Pancreas (tissue), 10 donors: ENCODE measurements at regions not wholly inside any gene's neighbourhood (a gene's known extent, or its start where the extent isn't known, plus 50 kb on each side); places are given as distances from the start of the nearest gene placed in this dataset.

Experiments used
- ATAC-seq, 4 donors: fragments of 200-7000 bp; cut with Tn5 transposase; one replicate each; pipeline versions ENCODE4 v1.8.0 to v1.9.1; 2020; ENCODE audit warnings: mild to moderate bottlenecking in 4 of 4, moderate library complexity in 4 of 4
- DNase-seq, 6 donors: peaks; one replicate each; pipeline ENCODE4 v3.0.0-alpha.2; 2020
- FAIRE-seq: peaks from 2 replicates; lab custom pipeline; 2012; peaks lifted over from hg19 to GRCh38; lab: Jason Lieb, UNC
- H3K27ac ChIP-seq, 4 donors: fragments of 200-600 bp; sonication (generic); 1 replicate in 3 of 4; 2 replicates in 1 of 4; pipeline versions ENCODE4 v1.5.0 to v1.8.0; 2020
- H3K27me3 ChIP-seq, 4 donors: fragments of 200-600 bp; one replicate each; pipeline ENCODE4 v1.8.0; 2021
- H3K36me3 ChIP-seq, 3 donors: fragments of 200-600 bp; sonication (generic) in 1 of 3; one replicate each; pipeline versions ENCODE4 v1.5.0 to v1.8.0; 2020 to 2021
- H3K4me1 ChIP-seq, 3 donors: fragments of 200-600 bp; one replicate each; pipeline ENCODE4 v1.8.0; 2021
- H3K4me3 ChIP-seq, 4 donors: fragments of 200-600 bp; sonication (generic) in 2 of 4; one replicate each; pipeline versions ENCODE4 v1.5.0 to v1.8.0; 2020 to 2021
- H3K9me3 ChIP-seq, 4 donors: fragments of 200-600 bp; one replicate each; pipeline ENCODE4 v1.8.0; 2021
- WGBS, 2 donors: extraction: QIAGEN DNeasy Blood & Tissue Kit; methylation state at CpG; one replicate each; pipeline ENCODE4 v1.1.7; 2013; 5-methylcytosine and 5-hydroxymethylcytosine counted together
- intact Hi-C, 3 donors: fragments of 100-400 bp; cut with DNase I; formaldehyde crosslinking; loops; one replicate each; pipeline versions ENCODE4 v1.11.1 to v1.14.2; 2022
- TF ChIP-seq, protein P1 (sequence below), 4 donors: fragments of 200-600 bp; sonication (generic) in 3 of 4; IDR thresholded peaks; one replicate each; pipeline versions ENCODE4 v1.5.0 to v1.8.0; 2021; ENCODE audit warnings: antibody characterized with exemption in 4 of 4
- donor health status: healthy with polysubstance abuse.
- donor health status: DM: no; HTN: no; CAD: no; lungs with moderate emphysema.
- donor health status: DM: no; HTN: no; CAD: no.
- donor health status: control.
- donor health status: control.
- donor health status: Bipolar disorder and iron deficiency.
- donor health status: DM: yes; HTN: yes; CAD: no.
- donor health status: DM: no; HTN: no; CAD: no.
- donor health status: DM: no; HTN: no; CAD: no.
- donor health status: DM: yes; HTN: yes; CAD: no.

DNA sequence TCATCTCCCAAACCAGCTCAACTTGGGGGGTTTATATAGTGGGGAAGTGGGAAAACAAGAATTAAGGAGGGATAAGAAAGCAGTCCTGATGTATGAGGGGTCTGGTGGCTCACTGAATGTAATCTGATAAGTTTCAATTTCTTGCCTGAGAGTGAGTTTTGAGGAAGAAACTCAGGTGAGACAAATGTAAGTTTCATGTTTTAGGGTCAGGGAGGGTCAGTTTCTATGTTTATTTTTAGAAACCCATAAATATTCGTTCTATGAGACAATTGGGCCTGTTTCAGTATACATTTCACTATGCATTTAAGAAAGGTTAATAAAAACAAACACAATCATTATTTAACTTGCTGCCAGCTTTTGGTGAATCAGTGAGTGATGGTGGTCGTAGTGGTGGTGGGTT lies 128.0 kb upstream of the MBL2 start:
- H3K4me3 ChIP-seq, result no peak overlapping the region
- ATAC-seq, result no peak

DNA sequence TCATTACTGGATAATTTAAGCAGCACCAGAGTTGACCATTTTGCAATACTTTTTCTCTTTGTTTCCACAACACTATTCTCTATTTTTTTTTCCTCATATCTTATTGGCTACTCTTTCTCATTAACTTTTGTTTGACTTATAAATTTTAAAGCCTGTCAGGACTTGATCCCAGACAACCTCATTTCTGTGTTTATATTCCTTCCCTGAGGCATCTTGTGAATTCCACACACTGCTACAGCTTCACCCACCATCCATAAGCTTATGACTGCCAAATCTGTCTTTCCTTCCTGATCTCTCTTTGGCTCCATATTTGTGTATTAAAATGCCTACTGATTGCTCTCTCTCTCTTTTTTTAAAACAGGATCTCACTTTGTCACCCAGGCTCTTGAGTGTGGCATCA lies 124.6 kb upstream of the MBL2 start:
- DNase-seq (no peak), FAIRE-seq (no peak), ATAC-seq (no peak)
- Histone ChIP-seq H3K4me3 (no peak overlapping the region), H3K27me3 (no peaks in the 10 kb centered on the region), H3K4me1 (no peaks in the 10 kb centered on the region), H3K9me3 (no peaks in the 10 kb centered on the region), H3K27ac (no peak overlapping the region), H3K36me3 (no peaks in the 10 kb centered on the region)
- intact Hi-C loops, result no loop called here
- TF ChIP-seq, protein P1, sequence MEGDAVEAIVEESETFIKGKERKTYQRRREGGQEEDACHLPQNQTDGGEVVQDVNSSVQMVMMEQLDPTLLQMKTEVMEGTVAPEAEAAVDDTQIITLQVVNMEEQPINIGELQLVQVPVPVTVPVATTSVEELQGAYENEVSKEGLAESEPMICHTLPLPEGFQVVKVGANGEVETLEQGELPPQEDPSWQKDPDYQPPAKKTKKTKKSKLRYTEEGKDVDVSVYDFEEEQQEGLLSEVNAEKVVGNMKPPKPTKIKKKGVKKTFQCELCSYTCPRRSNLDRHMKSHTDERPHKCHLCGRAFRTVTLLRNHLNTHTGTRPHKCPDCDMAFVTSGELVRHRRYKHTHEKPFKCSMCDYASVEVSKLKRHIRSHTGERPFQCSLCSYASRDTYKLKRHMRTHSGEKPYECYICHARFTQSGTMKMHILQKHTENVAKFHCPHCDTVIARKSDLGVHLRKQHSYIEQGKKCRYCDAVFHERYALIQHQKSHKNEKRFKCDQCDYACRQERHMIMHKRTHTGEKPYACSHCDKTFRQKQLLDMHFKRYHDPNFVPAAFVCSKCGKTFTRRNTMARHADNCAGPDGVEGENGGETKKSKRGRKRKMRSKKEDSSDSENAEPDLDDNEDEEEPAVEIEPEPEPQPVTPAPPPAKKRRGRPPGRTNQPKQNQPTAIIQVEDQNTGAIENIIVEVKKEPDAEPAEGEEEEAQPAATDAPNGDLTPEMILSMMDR (IDR thresholded peaks at IDR 0.05), result no peak

More for the DNA sequence above, 128.0 kb upstream of the MBL2 start:
- H3K27ac ChIP-seq, result no peak overlapping the region
- FAIRE-seq (no peak), DNase-seq (no peak)
- no peaks in the 10 kb centered on the region for H3K4me1 ChIP-seq
- no peaks in the 10 kb centered on the region for H3K27me3 ChIP-seq
- no peaks in the 10 kb centered on the region for H3K9me3 ChIP-seq
- no peaks in the 10 kb centered on the region for H3K36me3 ChIP-seq
- WGBS, 2 donors, result 27 to 28% methylated on average over 2 of the region's 2 CpGs
- TF ChIP-seq, protein P1 (IDR thresholded peaks at IDR 0.05), result no peak
- intact Hi-C loops, result no loop called here

DNA sequence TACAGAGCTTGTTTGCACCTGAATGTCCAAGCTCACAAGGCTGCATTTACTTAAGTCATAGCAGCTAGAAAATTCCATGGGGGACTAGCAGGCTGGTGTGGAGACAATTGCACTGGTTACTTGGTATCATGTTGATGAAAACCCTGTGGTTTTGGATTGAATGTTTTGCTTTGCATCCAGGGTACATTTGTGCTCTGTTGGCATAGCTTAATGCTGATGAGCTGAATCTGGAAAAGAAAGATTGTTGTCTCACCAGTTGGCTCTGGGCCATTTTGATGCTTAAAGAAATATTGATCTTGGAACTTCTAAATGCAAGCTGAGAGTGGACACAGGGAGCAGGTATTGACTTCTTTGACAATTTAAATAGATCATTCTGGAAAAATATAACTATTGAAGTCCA lies 122.5 kb upstream of the MBL2 start:
- FAIRE-seq, result no peak
- no peaks in the 10 kb centered on the region for H3K36me3 ChIP-seq
- DNase-seq, result no peak
- H3K4me3 ChIP-seq, result no peak overlapping the region
- no peak overlapping the region for H3K27ac ChIP-seq
- H3K4me1 ChIP-seq, result no peaks in the 10 kb centered on the region
- TF ChIP-seq, protein P1 (IDR thresholded peaks at IDR 0.05), result no peak
- no peaks in the 10 kb centered on the region for H3K27me3 ChIP-seq
- no peaks in the 10 kb centered on the region for H3K9me3 ChIP-seq
- no peak for ATAC-seq
- intact Hi-C loops, result no loop called here

DNA sequence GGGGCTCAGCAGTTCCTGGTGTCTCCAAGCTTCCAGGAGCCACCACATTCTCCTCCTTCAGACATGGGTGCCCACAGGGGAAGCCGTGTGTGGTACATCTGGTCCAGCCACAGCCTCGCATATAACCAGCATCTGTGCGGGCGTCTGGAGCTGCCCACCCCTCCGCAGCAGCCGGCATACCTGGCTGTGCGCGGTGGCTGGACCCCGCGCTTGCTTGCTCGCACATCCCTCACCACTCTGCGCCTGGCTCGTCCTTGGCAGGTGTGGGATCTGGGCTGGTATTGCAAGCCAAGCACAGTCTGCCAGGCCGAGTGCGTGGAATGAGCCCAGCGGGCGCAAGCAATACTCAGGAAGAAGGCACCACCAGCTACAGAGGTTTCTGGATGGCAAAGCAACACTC lies 117.7 kb upstream of the MBL2 start:
- TF ChIP-seq, protein P1 (IDR thresholded peaks at IDR 0.05), result no peak
- Histone ChIP-seq H3K36me3 (no peaks in the 10 kb centered on the region), H3K9me3 (no peaks in the 10 kb centered on the region), H3K27ac (no peak overlapping the region), H3K4me3 (no peak overlapping the region), H3K27me3 (no peaks in the 10 kb centered on the region), H3K4me1 (no peaks in the 10 kb centered on the region)
- intact Hi-C loops, result no loop called here
- peak in 2 of 6 donors; percentile 48 to 59 for DNase-seq
- 84 to 89% methylated on average over 17 of the region's 17 CpGs for WGBS, 2 donors
- no peak for ATAC-seq
- no peak for FAIRE-seq

DNA sequence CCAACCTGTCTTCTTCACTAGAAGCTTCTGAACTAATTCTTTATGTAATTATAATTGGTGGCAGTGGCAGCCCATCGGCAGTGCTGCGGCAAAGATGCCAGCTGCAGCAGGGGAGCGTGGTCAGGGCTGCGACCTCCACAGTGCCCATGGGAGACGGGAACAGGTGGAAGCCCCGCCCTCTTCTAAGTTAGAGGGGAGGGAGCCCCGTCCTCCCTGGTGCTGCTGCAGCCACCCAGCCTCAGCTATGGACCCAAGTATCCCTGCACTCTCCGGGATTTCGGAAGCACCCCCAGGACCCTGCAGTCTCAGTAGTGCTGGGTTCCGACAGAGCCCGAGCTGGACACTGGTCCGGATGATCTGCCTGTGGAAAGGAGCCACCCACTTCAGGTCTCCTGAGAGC lies 117.0 kb upstream of the MBL2 start:
- Histone ChIP-seq H3K27ac (no peak overlapping the region), H3K36me3 (no peaks in the 10 kb centered on the region), H3K4me1 (no peaks in the 10 kb centered on the region), H3K27me3 (no peaks in the 10 kb centered on the region), H3K9me3 (no peaks in the 10 kb centered on the region), H3K4me3 (no peak overlapping the region)
- 69 to 79% methylated on average over 12 of the region's 12 CpGs for WGBS, 2 donors
- ATAC-seq (no peak), FAIRE-seq (no peak), DNase-seq (peak in 1 of 6 donors; percentile 41)
- TF ChIP-seq, protein P1 (IDR thresholded peaks at IDR 0.05), result no peak
- intact Hi-C loops, result no loop called here
